A172 (cell line): ENCODE measurements at regions not wholly inside any gene's neighbourhood (a gene's known extent, or its start where the extent isn't known, plus 50 kb on each side); places are given as distances from the start of the nearest gene placed in this dataset.
A peak's percentile ranks its signal among the peaks of the same experiment; 100 is the strongest.
"Not testable (repeated sequence)": the region's sequence is repeated elsewhere in the genome, so short reads cannot be mapped to it uniquely, and the experiment has no call there.

ENCODE experiments used
- DNase-seq: peaks from one replicate; pipeline ENCODE4 v3.0.0-alpha.2; 2015; ENCODE audit warnings: low spot score

DNA sequence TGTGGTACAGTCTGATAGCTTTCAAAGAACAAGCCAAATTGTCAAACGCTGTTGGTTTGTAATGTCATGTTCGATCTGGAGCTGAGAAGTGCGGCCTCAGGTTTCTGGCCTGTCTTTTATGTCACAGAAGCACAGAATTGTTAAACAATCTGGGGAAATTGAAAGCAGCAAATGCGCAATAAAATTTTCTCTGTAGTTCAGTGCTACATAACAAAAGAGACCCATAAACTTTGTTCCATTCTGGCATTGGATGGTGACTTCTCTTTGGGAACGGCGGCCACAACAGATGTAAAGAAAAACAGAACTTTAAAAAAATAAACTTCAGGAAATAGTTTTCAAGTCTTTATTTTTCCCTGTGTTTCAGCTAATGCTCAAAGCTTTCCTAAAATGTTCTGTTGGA, 106.9 kb downstream of the PRL start:
- no peak for DNase-seq

- DNase-seq = no peak
Measured at GRCh38 chr6:22194188-22194921, 102.5 kb downstream of the PRL start.

DNA sequence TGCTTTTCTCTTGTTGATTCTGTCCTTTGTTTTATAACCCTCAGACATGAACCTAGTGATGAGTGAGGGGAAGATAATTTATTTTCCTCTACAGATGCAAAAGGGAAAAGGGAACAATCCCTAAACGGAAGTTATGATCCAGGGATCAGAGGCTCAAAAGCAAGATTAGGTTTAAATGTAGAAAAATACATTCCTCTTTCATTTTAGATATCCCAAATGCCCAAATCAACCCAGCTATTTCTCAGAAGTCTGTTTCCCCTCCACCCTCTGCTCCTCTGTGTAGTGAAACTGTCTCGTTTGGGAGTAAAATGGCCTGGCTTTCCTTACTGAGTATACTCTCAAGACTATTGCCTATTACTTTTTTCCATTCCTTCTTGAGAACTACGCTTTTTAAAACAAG, 97.1 kb downstream of the PRL start:
- no peak for DNase-seq

- DNase-seq = no peak
Measured at GRCh38 chr6:22204153-22204552, 92.7 kb downstream of the PRL start.

DNA sequence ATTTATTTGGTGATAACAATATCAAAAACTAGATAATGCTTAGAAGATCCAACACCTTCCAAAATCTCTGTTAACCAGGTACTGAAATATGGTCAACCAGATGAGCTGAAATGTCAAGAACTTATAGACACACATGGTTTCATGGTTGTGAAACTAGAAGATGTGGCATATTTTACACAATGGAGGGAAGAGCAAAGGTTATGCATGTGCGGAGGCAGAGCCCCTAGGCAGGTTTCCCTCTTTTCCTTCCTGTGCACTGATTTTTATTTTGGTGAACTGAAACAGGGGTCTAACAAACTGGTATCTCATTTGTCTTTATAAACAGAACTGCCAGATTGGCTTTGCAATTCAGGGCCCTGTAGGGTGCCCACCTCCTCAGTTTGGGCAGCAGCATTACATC, 91.6 kb downstream of the PRL start:
- DNase-seq = no peak

DNA sequence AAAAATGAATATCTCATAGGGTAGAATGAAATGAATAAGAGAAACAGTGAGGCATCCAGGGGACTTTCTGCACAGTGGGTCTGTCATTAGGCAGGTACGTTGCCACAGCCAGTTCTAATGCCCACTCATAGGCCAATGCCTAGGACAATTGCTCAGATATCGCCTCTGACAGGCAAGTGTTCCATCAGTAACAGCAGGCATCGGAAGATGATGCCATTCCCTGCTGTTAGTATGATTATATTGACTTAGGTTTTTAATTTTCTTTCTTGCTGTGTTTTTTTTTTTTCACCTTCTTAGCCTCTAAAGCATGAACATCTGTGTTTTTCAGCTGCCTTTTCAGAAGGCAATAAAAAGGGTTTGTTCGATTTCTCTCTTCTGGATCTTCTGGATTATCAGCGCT, 90.7 kb downstream of the PRL start:
- DNase-seq = no peak

DNA sequence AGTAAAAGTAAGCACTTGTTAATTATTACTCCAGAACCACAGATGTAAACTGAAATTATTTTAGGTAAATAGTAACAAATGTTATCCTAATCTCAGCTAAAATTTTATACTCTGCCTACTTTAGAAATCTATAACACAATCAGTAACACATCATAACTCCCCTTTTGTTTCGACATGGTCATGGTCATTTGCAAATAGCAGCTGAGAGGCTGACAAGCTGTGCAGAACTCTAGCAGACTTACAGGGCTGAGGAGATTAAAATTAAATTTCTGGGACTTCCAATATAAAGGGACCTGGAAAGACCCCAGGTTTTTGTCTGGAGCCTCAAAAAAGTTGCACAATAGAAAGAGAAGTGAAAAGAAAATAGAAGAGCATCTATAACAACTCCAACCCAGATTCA, 88.8 kb downstream of the PRL start:
- DNase-seq = no peak

DNA sequence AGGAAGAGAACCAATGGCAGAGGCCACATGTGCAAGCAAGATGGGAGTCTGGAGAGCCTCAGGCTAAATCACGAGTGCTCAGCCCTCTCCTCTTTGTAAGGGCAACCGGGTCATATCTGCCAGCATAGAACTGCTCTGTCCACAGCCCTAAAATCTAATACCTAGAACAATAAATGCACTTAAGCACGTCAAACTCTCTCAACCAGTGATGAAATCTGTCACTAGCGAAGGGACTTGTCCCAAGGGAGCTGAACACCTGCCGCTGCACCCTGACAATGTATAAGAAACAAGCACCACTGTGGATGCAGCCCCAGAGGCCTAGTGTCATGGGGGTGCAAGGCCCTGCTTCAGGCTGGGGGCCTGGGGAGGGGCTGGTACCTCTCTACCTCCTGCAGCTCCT, 82.5 kb downstream of the PRL start:
- DNase-seq = no peak

- DNase-seq = not testable (repeated sequence)
Measured at GRCh38 chr6:22215474-22215873, 81.4 kb downstream of the PRL start.

- DNase-seq = no peak
Measured at GRCh38 chr6:22218410-22218809, 78.4 kb downstream of the PRL start.

GRCh38 chr6:22219925-22220324, 76.9 kb downstream of the PRL start:
- DNase-seq = no peak

GRCh38 chr6:22221211-22221610, 75.6 kb downstream of the PRL start:
- no peak for DNase-seq

- DNase-seq = no peak
Measured at GRCh38 chr6:22221630-22222029, 75.2 kb downstream of the PRL start.

DNA sequence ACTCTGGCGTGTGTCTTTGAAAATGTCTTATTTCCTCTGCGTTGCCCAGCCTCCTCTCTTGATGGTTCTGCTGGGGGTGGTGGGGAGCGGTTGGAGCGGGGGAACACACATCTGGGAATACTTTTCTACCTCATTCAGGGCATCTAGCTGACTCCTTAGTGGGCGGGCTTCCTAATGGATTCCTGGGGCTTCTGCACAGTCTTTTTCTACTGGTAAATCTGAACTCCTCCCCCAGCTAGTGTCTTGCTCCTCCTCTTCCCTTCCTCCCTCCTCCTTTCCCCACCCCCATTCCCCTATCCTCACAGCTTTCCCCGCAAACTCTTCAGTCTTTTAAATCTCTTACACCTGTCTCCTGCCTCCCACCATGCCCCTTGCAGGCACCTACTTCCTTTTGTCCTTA, 74.4 kb downstream of the PRL start:
- DNase-seq = no peak

GRCh38 chr6:22227824-22228610, 68.8 kb downstream of the PRL start:
- no peak for DNase-seq

DNA sequence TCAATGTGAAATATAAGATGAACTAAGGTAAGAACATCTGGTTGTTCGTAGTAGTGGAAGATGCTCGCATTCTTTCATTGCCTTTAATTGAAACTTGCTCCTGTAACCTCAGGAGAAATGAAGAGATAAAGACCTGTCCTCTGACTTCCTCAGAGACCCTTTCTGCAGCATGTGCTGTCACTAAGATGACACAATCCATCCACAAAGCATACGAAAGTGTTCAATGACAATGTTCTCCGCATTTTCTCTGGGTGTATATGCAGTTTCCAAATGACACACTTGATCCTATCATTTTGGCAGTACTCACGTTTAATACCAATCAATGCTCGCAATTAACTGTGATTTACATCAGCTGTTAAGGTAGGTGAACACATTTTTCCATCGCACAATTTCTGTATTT, 65.8 kb downstream of the PRL start:
- no peak for DNase-seq

DNA sequence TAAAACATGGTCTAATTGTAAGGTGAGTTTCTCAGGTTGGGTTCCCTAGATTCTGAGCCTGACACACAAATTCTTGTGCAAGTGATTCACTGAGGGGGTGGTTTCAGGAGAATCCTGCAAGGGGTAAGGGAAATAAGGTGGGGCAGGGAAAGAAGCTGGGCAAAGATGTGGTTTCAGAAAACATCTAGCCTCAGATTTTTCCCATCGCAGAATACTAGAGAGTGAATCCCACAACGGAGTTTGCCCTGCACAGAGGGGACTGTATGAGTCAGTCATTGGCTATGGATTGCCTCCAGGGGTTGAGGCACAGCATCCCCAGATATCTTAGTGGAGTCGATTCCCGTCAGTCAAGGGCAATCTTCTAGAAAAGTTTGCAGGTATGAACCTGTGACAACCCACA, 65.2 kb downstream of the PRL start:
- peak; percentile 35 for DNase-seq

DNA sequence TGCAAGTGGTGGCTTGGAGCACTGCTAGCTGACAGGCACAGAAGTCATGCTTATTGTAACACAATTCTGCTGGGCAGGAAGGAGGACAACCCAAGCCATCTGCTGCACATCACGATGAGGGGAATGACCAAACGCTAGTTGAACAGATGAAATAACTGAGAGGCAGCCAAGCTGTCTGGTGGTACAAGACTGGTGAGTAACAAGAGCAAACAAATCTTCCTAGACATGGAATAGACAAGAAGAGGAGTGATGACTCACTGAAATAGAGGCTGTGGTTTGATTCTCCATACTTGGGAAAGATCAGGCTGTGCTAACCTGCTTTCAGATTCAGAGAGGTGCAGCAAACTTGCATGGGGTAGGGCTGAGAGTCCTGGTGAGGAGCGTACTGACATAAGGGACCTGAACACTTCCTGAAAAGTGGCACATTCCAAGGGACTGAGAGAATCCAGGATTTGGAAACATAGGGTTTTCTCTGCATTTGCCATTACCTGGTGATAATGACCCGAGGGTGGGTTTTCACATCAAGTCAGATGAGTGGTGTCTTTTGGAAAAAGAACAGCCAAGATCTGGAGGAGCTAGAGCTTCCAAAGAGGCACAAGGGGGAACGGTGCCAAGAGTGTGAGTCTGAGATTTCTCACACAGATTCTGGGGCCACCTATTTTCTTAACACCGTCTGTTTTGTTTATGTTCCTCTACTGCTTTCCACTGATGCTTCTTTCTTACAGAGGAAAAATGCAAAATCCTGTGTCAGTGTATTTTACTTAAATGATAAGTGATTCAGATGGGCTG, 60.0 kb downstream of the PRL start:
- DNase-seq = peak; percentile 82
